Panc1 (cell line): ENCODE measurements at regions not wholly inside any gene's neighbourhood (a gene's known extent, or its start where the extent isn't known, plus 50 kb on each side); places are given as distances from the start of the nearest gene placed in this dataset.

Experiments
- POLR2AphosphoS5 ChIP-seq: IDR thresholded peaks from 2 replicates; pipeline ENCODE4 v1.6.1; 2012; ENCODE audit warnings: mild to moderate bottlenecking, low read depth, low read length, moderate library complexity
- TF ChIP-seq, protein P1 (sequence below), 2 experiments: IDR thresholded peaks; 2 replicates each; pipeline ENCODE4 v1.6.1; 2011 to 2012; ENCODE audit warnings: low read depth in 2 of 2, control low read depth in 1 of 2, low read length in 1 of 2, mild to moderate bottlenecking in 1 of 2, moderate library complexity in 1 of 2; ENCODE audit not compliant: insufficient read depth in 1 of 2
- TF ChIP-seq, protein P2 (sequence below): fragments of 450-650 bp; IDR thresholded peaks from 2 replicates; pipeline ENCODE4 v1.5.1; 2017; ENCODE audit warnings: mild to moderate bottlenecking

- TF ChIP-seq, protein P1, sequence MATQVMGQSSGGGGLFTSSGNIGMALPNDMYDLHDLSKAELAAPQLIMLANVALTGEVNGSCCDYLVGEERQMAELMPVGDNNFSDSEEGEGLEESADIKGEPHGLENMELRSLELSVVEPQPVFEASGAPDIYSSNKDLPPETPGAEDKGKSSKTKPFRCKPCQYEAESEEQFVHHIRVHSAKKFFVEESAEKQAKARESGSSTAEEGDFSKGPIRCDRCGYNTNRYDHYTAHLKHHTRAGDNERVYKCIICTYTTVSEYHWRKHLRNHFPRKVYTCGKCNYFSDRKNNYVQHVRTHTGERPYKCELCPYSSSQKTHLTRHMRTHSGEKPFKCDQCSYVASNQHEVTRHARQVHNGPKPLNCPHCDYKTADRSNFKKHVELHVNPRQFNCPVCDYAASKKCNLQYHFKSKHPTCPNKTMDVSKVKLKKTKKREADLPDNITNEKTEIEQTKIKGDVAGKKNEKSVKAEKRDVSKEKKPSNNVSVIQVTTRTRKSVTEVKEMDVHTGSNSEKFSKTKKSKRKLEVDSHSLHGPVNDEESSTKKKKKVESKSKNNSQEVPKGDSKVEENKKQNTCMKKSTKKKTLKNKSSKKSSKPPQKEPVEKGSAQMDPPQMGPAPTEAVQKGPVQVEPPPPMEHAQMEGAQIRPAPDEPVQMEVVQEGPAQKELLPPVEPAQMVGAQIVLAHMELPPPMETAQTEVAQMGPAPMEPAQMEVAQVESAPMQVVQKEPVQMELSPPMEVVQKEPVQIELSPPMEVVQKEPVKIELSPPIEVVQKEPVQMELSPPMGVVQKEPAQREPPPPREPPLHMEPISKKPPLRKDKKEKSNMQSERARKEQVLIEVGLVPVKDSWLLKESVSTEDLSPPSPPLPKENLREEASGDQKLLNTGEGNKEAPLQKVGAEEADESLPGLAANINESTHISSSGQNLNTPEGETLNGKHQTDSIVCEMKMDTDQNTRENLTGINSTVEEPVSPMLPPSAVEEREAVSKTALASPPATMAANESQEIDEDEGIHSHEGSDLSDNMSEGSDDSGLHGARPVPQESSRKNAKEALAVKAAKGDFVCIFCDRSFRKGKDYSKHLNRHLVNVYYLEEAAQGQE (IDR thresholded peaks at IDR 0.05; ENCODE audit: insufficient read depth in 1 of 2, low read depth in 2 of 2, low read length in 1 of 2) = no peak
- TF ChIP-seq, protein P2, sequence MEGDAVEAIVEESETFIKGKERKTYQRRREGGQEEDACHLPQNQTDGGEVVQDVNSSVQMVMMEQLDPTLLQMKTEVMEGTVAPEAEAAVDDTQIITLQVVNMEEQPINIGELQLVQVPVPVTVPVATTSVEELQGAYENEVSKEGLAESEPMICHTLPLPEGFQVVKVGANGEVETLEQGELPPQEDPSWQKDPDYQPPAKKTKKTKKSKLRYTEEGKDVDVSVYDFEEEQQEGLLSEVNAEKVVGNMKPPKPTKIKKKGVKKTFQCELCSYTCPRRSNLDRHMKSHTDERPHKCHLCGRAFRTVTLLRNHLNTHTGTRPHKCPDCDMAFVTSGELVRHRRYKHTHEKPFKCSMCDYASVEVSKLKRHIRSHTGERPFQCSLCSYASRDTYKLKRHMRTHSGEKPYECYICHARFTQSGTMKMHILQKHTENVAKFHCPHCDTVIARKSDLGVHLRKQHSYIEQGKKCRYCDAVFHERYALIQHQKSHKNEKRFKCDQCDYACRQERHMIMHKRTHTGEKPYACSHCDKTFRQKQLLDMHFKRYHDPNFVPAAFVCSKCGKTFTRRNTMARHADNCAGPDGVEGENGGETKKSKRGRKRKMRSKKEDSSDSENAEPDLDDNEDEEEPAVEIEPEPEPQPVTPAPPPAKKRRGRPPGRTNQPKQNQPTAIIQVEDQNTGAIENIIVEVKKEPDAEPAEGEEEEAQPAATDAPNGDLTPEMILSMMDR = no peak
- no peak for TF ChIP-seq POLR2AphosphoS5
These were observed 73.1 kb upstream of the INCENP start for GRCh38 chr11:62050716-62051115.
